ENCODE measurements at regions not wholly inside any gene's neighbourhood (a gene's known extent, or its start where the extent isn't known, plus 50 kb on each side); places are given as distances from the start of the nearest gene placed in this dataset.
A peak's percentile ranks its signal among the peaks of the same experiment; 100 is the strongest.

DNA sequence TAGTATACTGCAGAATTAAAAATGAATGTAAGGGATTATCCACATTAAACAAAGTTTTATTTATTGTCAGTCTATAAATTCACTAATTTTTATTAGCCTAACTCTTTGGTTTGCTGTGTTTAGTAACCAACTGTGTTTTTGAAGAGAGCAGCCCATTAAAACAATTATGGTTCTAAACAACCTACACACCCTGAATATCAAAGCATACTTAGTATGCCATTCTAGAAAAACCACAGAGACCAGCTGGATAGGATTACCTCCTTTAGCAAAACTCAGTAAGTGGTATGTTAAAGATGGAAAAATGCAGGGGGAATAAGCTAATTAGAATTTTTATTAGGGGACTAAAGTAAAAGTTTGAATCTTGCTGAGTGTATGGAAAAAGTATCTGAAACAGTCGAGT, 1981.7 kb upstream of the NUDT12 start:
- H3K27me3 Mint-ChIP-seq = no peaks in the 10 kb centered on the region
- POLR2A ChIA-PET (ENCODE audit: partially characterized antibody) = no interaction called here
- Histone ChIP-seq H3K4me1 (ENCODE audit: insufficient read depth, low read length) (no peaks in the 10 kb centered on the region), H3K27me3 (ENCODE audit: insufficient read depth, low read length) (no peaks in the 10 kb centered on the region), H3K36me3 (ENCODE audit: insufficient read depth, low read length) (no peaks in the 10 kb centered on the region), H3K9me3 (ENCODE audit: control insufficient read depth in 1 of 2, low read length in 2 of 2) (no peaks in the 10 kb centered on the region), H3K4me3 (ENCODE audit: low read length in 2 of 2) (no peak overlapping the region), H3K27ac (ENCODE audit: low read depth, low read length) (no peak overlapping the region)
- H3K4me3 Mint-ChIP-seq = no peak overlapping the region
- H3K27ac Mint-ChIP-seq = no peak overlapping the region
- H3K36me3 Mint-ChIP-seq = no peaks in the 10 kb centered on the region
- peaks cover 0 to 9% (median 3%) of the 10 kb centered on the region in 8 donors for H3K9me3 Mint-ChIP-seq
- intact Hi-C loops (cut with micrococcal nuclease) = no loop called here
- H3K4me1 Mint-ChIP-seq = no peaks in the 10 kb centered on the region
- no peak for DNase-seq
- CTCF ChIA-PET (ENCODE audit: partially characterized antibody) = no interaction called here

DNA sequence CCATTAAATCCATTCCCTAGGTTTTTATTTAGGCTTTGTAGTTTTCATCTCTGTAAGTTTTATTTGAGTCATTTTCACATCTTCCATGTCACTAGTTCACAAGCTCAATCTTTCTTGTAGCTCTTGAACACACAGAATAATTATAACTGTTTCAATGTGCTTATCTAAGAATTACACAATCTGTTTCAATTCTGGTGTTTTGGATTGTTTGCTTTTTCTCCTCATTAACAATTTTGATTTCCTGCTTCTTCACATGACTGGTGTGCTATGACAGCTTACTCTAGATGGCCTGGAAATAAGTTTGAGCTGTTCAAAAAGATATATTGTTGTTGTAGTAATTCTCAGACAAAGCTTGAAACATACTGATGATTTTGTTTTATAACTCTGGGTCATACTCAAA, 1974.1 kb upstream of the NUDT12 start:
- Mint-ChIP-seq H3K9me3 (peaks cover 0 to 13% (median 4%) of the 10 kb centered on the region in 8 donors), H3K27me3 (no peaks in the 10 kb centered on the region), H3K36me3 (no peaks in the 10 kb centered on the region), H3K27ac (peak overlapping the region in 1 of 7 donors; percentile 36), H3K4me3 (no peak overlapping the region), H3K4me1 (no peaks in the 10 kb centered on the region)
- intact Hi-C loops (cut with micrococcal nuclease) = no loop called here
- Histone ChIP-seq H3K4me1 (ENCODE audit: insufficient read depth, low read length) (no peaks in the 10 kb centered on the region), H3K27ac (ENCODE audit: low read depth, low read length) (no peak overlapping the region), H3K27me3 (ENCODE audit: insufficient read depth, low read length) (no peaks in the 10 kb centered on the region), H3K4me3 (ENCODE audit: low read length in 2 of 2) (no peak overlapping the region), H3K9me3 (ENCODE audit: control insufficient read depth in 1 of 2, low read length in 2 of 2) (no peaks in the 10 kb centered on the region), H3K36me3 (ENCODE audit: insufficient read depth, low read length) (no peaks in the 10 kb centered on the region)
- no peak for DNase-seq
- POLR2A ChIA-PET (ENCODE audit: partially characterized antibody) = no interaction called here
- CTCF ChIA-PET (ENCODE audit: partially characterized antibody) = no interaction called here

DNA sequence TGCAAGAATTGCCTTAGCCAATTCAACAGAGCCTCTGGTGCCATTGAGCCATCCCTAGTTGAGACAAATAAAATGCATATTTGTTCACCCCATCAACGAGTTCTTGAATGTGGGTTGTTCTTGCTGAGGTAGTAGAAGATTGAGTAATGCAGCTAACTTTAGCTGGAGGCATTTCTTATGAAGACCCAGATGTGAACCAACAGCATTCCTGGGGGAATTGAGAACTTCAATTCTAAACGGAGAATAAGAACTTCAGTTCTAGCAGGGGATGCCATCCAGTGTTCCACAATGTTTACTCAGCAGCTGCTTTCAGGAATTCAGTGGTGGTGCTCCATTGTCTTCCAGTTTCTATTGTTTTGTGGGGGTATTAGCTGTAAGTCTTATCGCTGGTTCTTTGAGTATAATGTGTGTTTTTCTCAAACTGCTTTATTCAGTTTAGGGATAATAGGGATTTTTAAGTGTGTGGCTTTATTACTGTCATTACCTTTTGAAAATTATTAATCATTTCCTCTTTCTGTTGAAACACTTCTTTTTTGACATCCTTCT, 1968.2 kb upstream of the NUDT12 start:
- ChIA-PET POLR2A (ENCODE audit: partially characterized antibody) (no interaction called here), CTCF (ENCODE audit: partially characterized antibody) (no interaction called here)
- no peak for DNase-seq
- Mint-ChIP-seq H3K9me3 (peaks cover 2 to 21% (median 12%) of the 10 kb centered on the region in 8 donors), H3K27me3 (no peaks in the 10 kb centered on the region), H3K4me3 (no peak overlapping the region), H3K27ac (no peak overlapping the region), H3K36me3 (no peaks in the 10 kb centered on the region), H3K4me1 (no peaks in the 10 kb centered on the region)
- Histone ChIP-seq H3K27ac (ENCODE audit: low read depth, low read length) (no peak overlapping the region), H3K9me3 (ENCODE audit: control insufficient read depth in 1 of 2, low read length in 2 of 2) (no peaks in the 10 kb centered on the region), H3K27me3 (ENCODE audit: insufficient read depth, low read length) (no peaks in the 10 kb centered on the region), H3K36me3 (ENCODE audit: insufficient read depth, low read length) (no peaks in the 10 kb centered on the region), H3K4me1 (ENCODE audit: insufficient read depth, low read length) (no peaks in the 10 kb centered on the region), H3K4me3 (ENCODE audit: low read length in 2 of 2) (no peak overlapping the region)
- intact Hi-C loops (cut with micrococcal nuclease) = no loop called here

DNA sequence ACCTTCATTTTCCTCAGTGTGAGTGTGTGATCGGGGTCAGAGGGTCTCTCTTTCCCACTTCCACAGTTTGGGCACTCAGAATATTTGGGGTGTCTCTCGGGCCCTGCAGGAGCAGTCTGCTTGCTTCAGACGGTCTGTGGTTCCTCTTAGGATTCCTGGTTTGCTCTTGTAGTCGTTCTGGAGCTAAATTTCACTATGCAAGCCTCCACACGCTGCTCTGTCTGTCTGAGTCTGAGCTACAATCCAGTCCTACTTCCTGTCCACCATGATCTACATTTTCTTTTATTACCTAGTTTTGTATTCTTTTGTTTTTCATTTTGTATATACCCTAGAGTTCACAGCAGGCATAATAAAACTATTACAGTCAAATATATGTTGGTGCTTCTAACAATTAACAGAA, 1967.3 kb upstream of the NUDT12 start:
- intact Hi-C loops (cut with micrococcal nuclease) = no loop called here
- Histone ChIP-seq H3K36me3 (ENCODE audit: insufficient read depth, low read length) (no peaks in the 10 kb centered on the region), H3K9me3 (ENCODE audit: control insufficient read depth in 1 of 2, low read length in 2 of 2) (no peaks in the 10 kb centered on the region), H3K27ac (ENCODE audit: low read depth, low read length) (no peak overlapping the region), H3K27me3 (ENCODE audit: insufficient read depth, low read length) (no peaks in the 10 kb centered on the region), H3K4me1 (ENCODE audit: insufficient read depth, low read length) (no peaks in the 10 kb centered on the region), H3K4me3 (ENCODE audit: low read length in 2 of 2) (no peak overlapping the region)
- no peaks in the 10 kb centered on the region for H3K36me3 Mint-ChIP-seq
- CTCF ChIA-PET (ENCODE audit: partially characterized antibody) = no interaction called here
- H3K27ac Mint-ChIP-seq = no peak overlapping the region
- H3K4me3 Mint-ChIP-seq = no peak overlapping the region
- no peak for DNase-seq
- H3K27me3 Mint-ChIP-seq = no peaks in the 10 kb centered on the region
- POLR2A ChIA-PET (ENCODE audit: partially characterized antibody) = no interaction called here
- H3K4me1 Mint-ChIP-seq = no peaks in the 10 kb centered on the region
- H3K9me3 Mint-ChIP-seq = peaks cover 2 to 21% (median 13%) of the 10 kb centered on the region in 8 donors

DNA sequence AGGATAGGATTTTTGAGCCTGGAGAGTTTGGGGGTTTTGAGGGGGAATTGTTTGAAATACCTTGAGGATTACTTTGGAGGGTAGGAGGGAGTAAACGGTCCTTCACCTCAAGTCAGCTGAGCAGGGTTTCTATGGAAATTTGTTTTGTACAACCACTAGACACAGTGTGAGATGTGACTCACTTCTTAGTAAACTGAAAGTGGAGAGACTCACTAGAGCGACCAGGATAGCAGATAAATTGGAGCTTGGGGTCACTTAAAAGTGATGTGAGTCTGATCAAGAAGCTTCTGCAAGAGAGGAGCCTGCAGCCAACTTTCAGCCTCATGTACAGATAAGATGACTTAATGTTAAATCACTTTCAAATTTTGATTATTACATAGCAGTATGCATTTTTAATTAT, 1945.9 kb upstream of the NUDT12 start:
- Mint-ChIP-seq H3K9me3 (peaks cover 0 to 18% (median 9%) of the 10 kb centered on the region in 8 donors), H3K4me1 (no peaks in the 10 kb centered on the region), H3K36me3 (no peaks in the 10 kb centered on the region), H3K27me3 (no peaks in the 10 kb centered on the region), H3K4me3 (no peak overlapping the region), H3K27ac (no peak overlapping the region)
- Histone ChIP-seq H3K27me3 (ENCODE audit: insufficient read depth, low read length) (no peaks in the 10 kb centered on the region), H3K36me3 (ENCODE audit: insufficient read depth, low read length) (no peaks in the 10 kb centered on the region), H3K4me3 (ENCODE audit: low read length in 2 of 2) (no peak overlapping the region), H3K4me1 (ENCODE audit: insufficient read depth, low read length) (no peaks in the 10 kb centered on the region), H3K9me3 (ENCODE audit: control insufficient read depth in 1 of 2, low read length in 2 of 2) (peaks cover 0 to 4% of the 10 kb centered on the region in 2 donors), H3K27ac (ENCODE audit: low read depth, low read length) (no peak overlapping the region)
- POLR2A ChIA-PET (ENCODE audit: partially characterized antibody) = no interaction called here
- DNase-seq = no peak
- intact Hi-C loops (cut with micrococcal nuclease) = no loop called here
- CTCF ChIA-PET (ENCODE audit: partially characterized antibody) = no interaction called here

DNA sequence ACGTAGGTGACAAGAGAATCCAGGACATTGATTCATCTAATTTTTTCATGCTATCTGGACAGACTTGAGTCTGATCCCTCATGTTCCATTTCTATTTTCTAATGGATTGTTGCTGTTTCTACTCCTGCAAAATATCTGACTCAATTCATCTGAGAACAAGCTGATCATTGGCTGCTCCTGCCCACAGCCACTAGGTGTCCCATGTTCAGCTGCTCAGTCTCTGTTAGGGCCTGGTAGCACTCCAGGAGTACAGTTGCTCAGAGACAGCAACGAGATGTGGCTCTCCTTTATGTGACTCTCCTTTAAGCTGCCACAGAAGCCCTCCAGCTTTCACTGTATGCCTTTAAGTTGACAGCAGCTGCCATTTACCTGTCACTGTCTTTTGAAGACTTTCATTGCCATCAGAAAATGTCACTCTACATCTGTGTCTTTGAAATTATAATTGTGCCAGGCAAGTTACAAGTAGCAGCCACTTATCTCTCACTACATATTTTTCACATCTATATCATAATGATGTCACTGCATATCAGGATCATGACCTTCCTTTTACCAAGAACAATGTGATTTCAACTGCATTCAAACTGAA, 1944.2 kb upstream of the NUDT12 start:
- Mint-ChIP-seq H3K4me3 (no peak overlapping the region), H3K4me1 (no peaks in the 10 kb centered on the region), H3K27ac (no peak overlapping the region), H3K36me3 (no peaks in the 10 kb centered on the region), H3K9me3 (peaks cover 0 to 15% (median 8%) of the 10 kb centered on the region in 8 donors), H3K27me3 (no peaks in the 10 kb centered on the region)
- intact Hi-C loops (cut with micrococcal nuclease) = no loop called here
- H3K36me3 ChIP-seq (ENCODE audit: insufficient read depth, low read length) = no peaks in the 10 kb centered on the region
- no peaks in the 10 kb centered on the region for H3K27me3 ChIP-seq (ENCODE audit: insufficient read depth, low read length)
- no peaks in the 10 kb centered on the region for H3K4me1 ChIP-seq (ENCODE audit: insufficient read depth, low read length)
- ChIA-PET CTCF (ENCODE audit: partially characterized antibody) (no interaction called here), POLR2A (ENCODE audit: partially characterized antibody) (no interaction called here)
- no peak overlapping the region for H3K4me3 ChIP-seq (ENCODE audit: low read length in 2 of 2)
- H3K27ac ChIP-seq (ENCODE audit: low read depth, low read length) = no peak overlapping the region
- no peak for DNase-seq
- H3K9me3 ChIP-seq (ENCODE audit: control insufficient read depth in 1 of 2, low read length in 2 of 2) = peaks cover 0 to 4% of the 10 kb centered on the region in 2 donors

DNA sequence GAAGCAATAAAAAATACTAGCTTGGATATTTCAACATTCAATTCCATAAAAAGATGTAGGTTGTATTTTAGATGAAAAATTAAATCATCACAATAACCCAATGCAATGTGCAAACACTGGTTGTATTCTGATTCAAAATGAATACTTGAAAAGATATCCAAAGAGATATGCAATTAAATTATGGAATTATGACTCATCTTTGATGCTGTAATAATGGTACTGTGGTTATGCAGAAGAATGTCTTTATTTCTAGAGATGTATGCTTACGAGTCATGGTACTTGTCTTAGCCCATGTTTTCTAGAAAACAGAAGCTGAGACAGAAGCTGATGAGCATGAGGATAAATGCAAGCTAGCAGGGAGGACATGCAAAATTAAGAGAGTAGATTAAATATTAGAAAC, 1941.4 kb upstream of the NUDT12 start:
- Histone ChIP-seq H3K9me3 (ENCODE audit: control insufficient read depth in 1 of 2, low read length in 2 of 2) (peaks cover 0 to 4% of the 10 kb centered on the region in 2 donors), H3K27me3 (ENCODE audit: insufficient read depth, low read length) (no peaks in the 10 kb centered on the region), H3K4me1 (ENCODE audit: insufficient read depth, low read length) (no peaks in the 10 kb centered on the region), H3K27ac (ENCODE audit: low read depth, low read length) (no peak overlapping the region), H3K36me3 (ENCODE audit: insufficient read depth, low read length) (no peaks in the 10 kb centered on the region), H3K4me3 (ENCODE audit: low read length in 2 of 2) (no peak overlapping the region)
- Mint-ChIP-seq H3K27me3 (no peaks in the 10 kb centered on the region), H3K36me3 (no peaks in the 10 kb centered on the region), H3K4me3 (no peak overlapping the region), H3K9me3 (peaks cover 0 to 18% (median 7%) of the 10 kb centered on the region in 8 donors), H3K27ac (no peak overlapping the region), H3K4me1 (no peaks in the 10 kb centered on the region)
- DNase-seq = no peak
- ChIA-PET POLR2A (ENCODE audit: partially characterized antibody) (no interaction called here), CTCF (ENCODE audit: partially characterized antibody) (no interaction called here)
- intact Hi-C loops (cut with micrococcal nuclease) = no loop called here

DNA sequence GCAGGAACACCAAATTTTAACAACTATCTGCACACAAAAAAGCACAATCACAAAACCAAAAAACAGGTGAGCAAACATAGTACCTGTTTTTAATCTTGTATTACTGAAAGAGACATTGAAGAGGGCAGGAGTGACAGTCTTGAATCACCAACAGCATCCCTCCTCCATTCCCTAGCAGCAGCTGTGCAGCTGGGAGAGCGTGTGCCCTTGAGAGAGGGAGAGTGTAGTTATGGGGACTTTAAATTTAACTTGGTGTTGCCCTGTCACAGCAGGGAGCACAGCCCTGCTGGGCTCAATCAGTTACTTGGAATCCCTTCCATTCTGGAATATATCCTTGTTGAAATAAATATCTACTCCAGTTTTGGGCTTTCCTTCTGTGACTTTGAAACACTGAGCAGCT, 1938.7 kb upstream of the NUDT12 start:
- Mint-ChIP-seq H3K27ac (no peak overlapping the region), H3K4me3 (no peak overlapping the region), H3K27me3 (no peaks in the 10 kb centered on the region), H3K9me3 (peaks cover 0 to 15% (median 6%) of the 10 kb centered on the region in 8 donors), H3K36me3 (no peaks in the 10 kb centered on the region), H3K4me1 (no peaks in the 10 kb centered on the region)
- no peak overlapping the region for H3K27ac ChIP-seq (ENCODE audit: low read depth, low read length)
- no peak overlapping the region for H3K4me3 ChIP-seq (ENCODE audit: low read length in 2 of 2)
- H3K27me3 ChIP-seq (ENCODE audit: insufficient read depth, low read length) = no peaks in the 10 kb centered on the region
- no peaks in the 10 kb centered on the region for H3K4me1 ChIP-seq (ENCODE audit: insufficient read depth, low read length)
- ChIA-PET CTCF (ENCODE audit: partially characterized antibody) (no interaction called here), POLR2A (ENCODE audit: partially characterized antibody) (no interaction called here)
- intact Hi-C loops (cut with micrococcal nuclease) = no loop called here
- DNase-seq = no peak
- H3K36me3 ChIP-seq (ENCODE audit: insufficient read depth, low read length) = no peaks in the 10 kb centered on the region
- peaks cover 0 to 4% of the 10 kb centered on the region in 2 donors for H3K9me3 ChIP-seq (ENCODE audit: control insufficient read depth in 1 of 2, low read length in 2 of 2)
